A549 (cell line): ENCODE measurements at regions not wholly inside any gene's neighbourhood (a gene's known extent, or its start where the extent isn't known, plus 50 kb on each side); places are given as distances from the start of the nearest gene placed in this dataset.

Experiments
- ATAC-seq, 2 experiments: fragments of 200-7000 bp in 1 of 2; fragments of >200 bp in 1 of 2; cut with Nextera tagmentation in 1 of 2; cut with Tn5 transposase in 1 of 2; 3 replicates each; pipeline versions ENCODE4 v1.8.0 to v1.9.1; 2018 to 2020; ENCODE audit warnings: mild to moderate bottlenecking in 1 of 2, moderate library complexity in 1 of 2
- CTCF ChIA-PET: fragments of 300-600 bp; sonication (Branson Sonifier 250); formaldehyde crosslinking; extraction: SDS; loops from one replicate; lab custom pipeline; 2021; ENCODE audit warnings: antibody characterized with exemption, inconsistent platforms; lab: Yijun Ruan, JAX
- POLR2A ChIA-PET: fragments of 350-600 bp; formaldehyde crosslinking; extraction: SDS; loops from one replicate; lab custom pipeline; 2021; ENCODE audit warnings: antibody characterized with exemption, inconsistent platforms; lab: Yijun Ruan, JAX
- DNase-seq, 2 experiments: peaks; one replicate each; pipeline versions ENCODE4 v3.0.0 to v3.0.0-alpha.2; 2011 to 2016; ENCODE audit warnings: low read depth in 1 of 2, low spot score in 1 of 2
- FAIRE-seq: peaks from 2 replicates; lab custom pipeline; 2011; peaks lifted over from hg19 to GRCh38; lab: Jason Lieb, UNC
- H3K27ac ChIP-seq, 2 experiments: fragments of >200 bp; sonication (Bioruptor Twin); formaldehyde crosslinking; 3 replicates each; pipeline ENCODE4 v1.5.1; 2016 to 2017
- H3K4me1 ChIP-seq: fragments of >200 bp; sonication (Bioruptor Twin); formaldehyde crosslinking; 3 replicates; pipeline ENCODE4 v1.6.1; 2016
- H3K4me2 ChIP-seq: fragments of >200 bp; sonication (Bioruptor Twin); formaldehyde crosslinking; 3 replicates; pipeline ENCODE4 v1.6.1; 2016
- H3K4me3 ChIP-seq: fragments of >200 bp; sonication (Bioruptor Twin); formaldehyde crosslinking; 3 replicates; pipeline ENCODE4 v1.5.1; 2016
- H3K9me3 ChIP-seq: fragments of >200 bp; sonication (Bioruptor Twin); formaldehyde crosslinking; 3 replicates; pipeline ENCODE4 v1.6.1; 2016
- CBX2 ChIP-seq: fragments of 200-600 bp; sonication (generic); IDR thresholded peaks from 2 replicates; pipeline ENCODE4 v1.6.1; 2016; ENCODE audit warnings: low read depth, mild to moderate bottlenecking, borderline replicate concordance
- CBX8 ChIP-seq: fragments of 200-600 bp; sonication (generic); IDR thresholded peaks from 2 replicates; pipeline ENCODE4 v1.6.1; 2016
- CEBPB ChIP-seq, 2 experiments: fragments of >200 bp in 1 of 2; sonication (Bioruptor Twin) in 1 of 2; formaldehyde crosslinking in 1 of 2; IDR thresholded peaks; 2 replicates each; pipeline ENCODE4 v1.6.1; 2012 to 2016
- E2F6 ChIP-seq: IDR thresholded peaks from 2 replicates; pipeline ENCODE4 v1.6.1; 2012; ENCODE audit warnings: low read depth, borderline replicate concordance
- ELK1 ChIP-seq: fragments of 150-350 bp; IDR thresholded peaks from 2 replicates; pipeline ENCODE4 v1.6.1; 2014; ENCODE audit warnings: low read depth, mild to moderate bottlenecking, low read length
- EP300 ChIP-seq, 2 experiments: fragments of >200 bp; sonication (Bioruptor Twin); formaldehyde crosslinking; IDR thresholded peaks; 2 replicates in 1 of 2; 3 replicates in 1 of 2; pipeline ENCODE4 v1.6.1; 2016 to 2017
- ESRRA ChIP-seq: fragments of 150-350 bp; IDR thresholded peaks from 2 replicates; pipeline ENCODE4 v1.6.1; 2014; ENCODE audit warnings: mild to moderate bottlenecking, low read length, borderline replicate concordance
- FOSL2 ChIP-seq, 2 experiments: fragments of 450-650 bp in 1 of 2; fragments of >200 bp in 1 of 2; sonication (Bioruptor Twin) in 1 of 2; formaldehyde crosslinking; IDR thresholded peaks; 2 replicates each; pipeline versions ENCODE4 v1.5.0 to v1.6.1; 2016 to 2020; ENCODE audit warnings: mild to moderate bottlenecking in 1 of 2, moderate library complexity in 1 of 2
- HDAC2 ChIP-seq: fragments of 200-600 bp; sonication (generic); IDR thresholded peaks from 2 replicates; pipeline ENCODE4 v1.6.1; 2016
- HES2 ChIP-seq: fragments of >200 bp; sonication (Bioruptor Twin); formaldehyde crosslinking; IDR thresholded peaks from 2 replicates; pipeline ENCODE4 v1.6.1; 2016
- HOXA7 ChIP-seq: fragments of 250-450 bp; sonication (Bioruptor Pico); IDR thresholded peaks from 2 replicates; pipeline ENCODE4 v1.5.0; 2020; ENCODE audit warnings: mild to moderate bottlenecking, moderate library complexity
- HOXB13 ChIP-seq: fragments of 250-450 bp; sonication (Bioruptor Pico); IDR thresholded peaks from 2 replicates; pipeline ENCODE4 v1.5.0; 2020; ENCODE audit warnings: low read depth, mild to moderate bottlenecking, moderate library complexity
- JUNB ChIP-seq: fragments of >200 bp; sonication (Bioruptor Twin); formaldehyde crosslinking; IDR thresholded peaks from 2 replicates; pipeline ENCODE4 v1.6.1; 2016
- MAX ChIP-seq: IDR thresholded peaks from 2 replicates; pipeline ENCODE4 v1.6.1; 2012
- MAZ ChIP-seq: fragments of 150-350 bp; IDR thresholded peaks from 2 replicates; pipeline ENCODE4 v1.6.1; 2014; ENCODE audit warnings: antibody characterized with exemption, low read depth, low read length, borderline replicate concordance
- NFE2L2 ChIP-seq: fragments of 150-350 bp; conservative IDR thresholded peaks from 2 replicates; pipeline ENCODE4 v1.6.1; 2014; ENCODE audit warnings: low read length
- NPAS2 ChIP-seq: fragments of 250-450 bp; sonication (Bioruptor Pico); IDR thresholded peaks from 2 replicates; pipeline ENCODE4 v1.8.0; 2022; ENCODE audit warnings: mild to moderate bottlenecking, moderate library complexity, borderline replicate concordance
- NR3C1 ChIP-seq: fragments of >200 bp; sonication (Bioruptor Twin); formaldehyde crosslinking; IDR thresholded peaks from 3 replicates; pipeline ENCODE4 v1.6.1; 2017
- PBX3 ChIP-seq: IDR thresholded peaks from 2 replicates; pipeline ENCODE4 v1.6.1; 2012
- PHF8 ChIP-seq: fragments of 200-600 bp; sonication (generic); IDR thresholded peaks from 2 replicates; pipeline ENCODE4 v1.6.1; 2016; ENCODE audit warnings: low read depth, mild to moderate bottlenecking, antibody characterized with exemption, moderate library complexity, borderline replicate concordance
- POLR2AphosphoS2 ChIP-seq: conservative IDR thresholded peaks from 2 replicates; pipeline ENCODE4 v1.6.1; 2012; ENCODE audit warnings: low read length, improper control_type of control experiment, inconsistent platforms
- RAD21 ChIP-seq, 2 experiments: fragments of >200 bp in 1 of 2; sonication (Bioruptor Twin) in 1 of 2; formaldehyde crosslinking in 1 of 2; IDR thresholded peaks in 1 of 2; conservative IDR thresholded peaks in 1 of 2; 2 replicates in 1 of 2; 3 replicates in 1 of 2; pipeline ENCODE4 v1.6.1; 2012 to 2018; ENCODE audit warnings: inconsistent platforms in 1 of 2
- RARB ChIP-seq: fragments of 250-450 bp; sonication (Bioruptor Pico); IDR thresholded peaks from 2 replicates; pipeline ENCODE4 v1.8.0; 2021; ENCODE audit warnings: mild to moderate bottlenecking, moderate library complexity
- RFX5 ChIP-seq: fragments of 450-650 bp; IDR thresholded peaks from 2 replicates; pipeline ENCODE4 v1.7.1; 2014; ENCODE audit warnings: antibody characterized with exemption, mild to moderate bottlenecking, moderate library complexity
- SMC3 ChIP-seq: fragments of >200 bp; sonication (Bioruptor Twin); formaldehyde crosslinking; IDR thresholded peaks from 3 replicates; pipeline ENCODE4 v1.6.1; 2018; ENCODE audit warnings: inconsistent platforms
- SREBF2 ChIP-seq: fragments of 450-650 bp; IDR thresholded peaks from 2 replicates; pipeline ENCODE4 v1.6.1; 2014; ENCODE audit warnings: mild to moderate bottlenecking, moderate library complexity
- TP53 ChIP-seq: fragments of 250-450 bp; sonication (Bioruptor Pico); IDR thresholded peaks from 2 replicates; pipeline ENCODE4 v1.5.0; 2021; ENCODE audit warnings: mild to moderate bottlenecking, moderate library complexity
- ZFP36 ChIP-seq: fragments of 450-650 bp; IDR thresholded peaks from 2 replicates; pipeline ENCODE4 v1.6.1; 2014; ENCODE audit warnings: borderline replicate concordance; ENCODE audit not compliant: partially characterized antibody
- ZNF302 ChIP-seq: fragments of 250-450 bp; sonication (Bioruptor Pico); IDR thresholded peaks from 2 replicates; pipeline ENCODE4 v1.9.0; 2021; ENCODE audit warnings: inconsistent platforms, mild to moderate bottlenecking, moderate library complexity
- WGBS: methylation state at CpG from one replicate; pipeline ENCODE4 v1.1.6; 2017; ENCODE audit errors: missing lambda C conversion rate; 5-methylcytosine and 5-hydroxymethylcytosine counted together

- H3K27ac ChIP-seq = no peak overlapping the region
- H3K4me3 ChIP-seq = no peak overlapping the region
- ATAC-seq = no peak
- TF ChIP-seq ELK1 (no peak), HES2 (no peak), POLR2AphosphoS2 (no peak), SREBF2 (no peak), ESRRA (no peak), PHF8 (no peak)
- ChIA-PET POLR2A (no interaction called here), CTCF (no interaction called here)
- no peak for FAIRE-seq
- no peak for DNase-seq
- no peaks in the 10 kb centered on the region for H3K4me1 ChIP-seq
- H3K4me2 ChIP-seq = no peak overlapping the region
- WGBS = 58% methylated on average over 3 of the region's 3 CpGs
- no peaks in the 10 kb centered on the region for H3K9me3 ChIP-seq
Observed at GRCh38 chr10:65375528-65375927, 1550.3 kb upstream of the LRRTM3 start.

- H3K4me3 ChIP-seq = no peak overlapping the region
- CTCF ChIA-PET = no interaction called here
- TF ChIP-seq TP53 (CRISPR knock-in tag) (no peak), NR3C1 (no peak), NPAS2 (CRISPR knock-in tag) (no peak), HDAC2 (no peak), MAZ (no peak), ZFP36 (no peak), CBX8 (no peak), SREBF2 (no peak), PBX3 (no peak), ELK1 (no peak), SMC3 (no peak)
- TF ChIP-seq, all 56 proteins: peak for 0
- Histone ChIP-seq H3K9me3 (no peaks in the 10 kb centered on the region), H3K27ac (no peak overlapping the region), H3K4me2 (no peak overlapping the region), H3K4me1 (no peaks in the 10 kb centered on the region)
- ATAC-seq (no peak), FAIRE-seq (no peak), DNase-seq (no peak)
- POLR2A ChIA-PET = no interaction called here
- WGBS = 30% methylated on average over 1 of the region's 1 CpG
Observed at GRCh38 chr10:65377687-65378086, 1548.1 kb upstream of the LRRTM3 start.

- Histone ChIP-seq H3K27ac (peak overlapping the region; percentile 75 to 78), H3K4me2 (peak overlapping the region; percentile 48), H3K4me1 (peaks cover 17% of the 10 kb centered on the region), H3K4me3 (no peak overlapping the region), H3K9me3 (no peaks in the 10 kb centered on the region)
- FAIRE-seq (no peak), ATAC-seq (peak; percentile 85 to 89), DNase-seq (peak; percentile 15 to 49)
- ChIA-PET POLR2A (no interaction called here), CTCF (no interaction called here)
- WGBS = 2% methylated on average over 2 of the region's 2 CpGs
- TF ChIP-seq MAX (no peak), RFX5 (no peak), CBX2 (no peak), HOXA7 (CRISPR knock-in tag) (no peak), HDAC2 (no peak), RAD21 (conservative IDR thresholded peaks at IDR 0.05 in 1 of 2, IDR thresholded peaks at IDR 0.05 in 1 of 2) (no peak), RARB (CRISPR knock-in tag) (no peak), CEBPB (IDR thresholded peaks at IDR 0.05) (no peak), ZNF302 (CRISPR knock-in tag) (no peak), TP53 (CRISPR knock-in tag) (no peak), HES2 (no peak), NFE2L2 (peak; percentile 34; the same call in 1 of the 2 replicates), E2F6 (no peak), ESRRA (no peak), JUNB (peak; percentile 70), CBX8 (no peak), SMC3 (no peak), FOSL2 (IDR thresholded peaks at IDR 0.05) (peak; percentile 62), FOSL2 (CRISPR knock-in tag; IDR thresholded peaks at IDR 0.05) (peak; percentile 79), EP300 (IDR thresholded peaks at IDR 0.05) (no peak), HOXB13 (CRISPR knock-in tag) (no peak)
Observed at GRCh38 chr10:65394502-65395297, 1531.1 kb upstream of the LRRTM3 start.
